K562 (cell line): ENCODE measurements at regions not wholly inside any gene's neighbourhood (a gene's known extent, or its start where the extent isn't known, plus 50 kb on each side); places are given as distances from the start of the nearest gene placed in this dataset.

Experiments
- ATAC-seq: fragments of 200-7000 bp; cut with Tn5 transposase; 3 replicates; pipeline ENCODE4 v1.9.1; 2020; ENCODE audit warnings: moderate library complexity
- BruUV-seq: library from RNA; stranded (reverse); fragments of 400-500 nt; replicated peaks from 2 replicates; lab custom pipeline; 2021; lab: Mats Ljungman, UMichigan
- CTCF ChIA-PET: fragments of 300-600 bp; formaldehyde crosslinking; extraction: SDS; loops from one replicate; lab custom pipeline; 2021; ENCODE audit warnings: low intra/inter-chr PET ratio; lab: Yijun Ruan, JAX
- POLR2A ChIA-PET: fragments of 300-600, 350-650 bp; sonication (Branson Sonifier 250); formaldehyde crosslinking; extraction: SDS; loops from one replicate; lab custom pipeline; 2021; ENCODE audit warnings: antibody characterized with exemption, inconsistent platforms; lab: Yijun Ruan, JAX
- DNase-seq, 4 experiments: peaks; one replicate each; pipeline versions ENCODE4 v3.0.0 to v3.0.0-alpha.2; 2011 to 2018; ENCODE audit warnings: low spot score in 3 of 4, mixed read lengths in 3 of 4; ENCODE audit errors: extremely low read depth in 1 of 4
- FAIRE-seq: peaks from 2 replicates; lab custom pipeline; 2011; peaks lifted over from hg19 to GRCh38; lab: Jason Lieb, UNC
- H2AFZ ChIP-seq: 2 replicates; pipeline ENCODE4 v1.6.0; 2011; ENCODE audit warnings: low read depth, low read length, control low read depth, inconsistent platforms
- H3K27ac ChIP-seq: fragments of 200-600 bp; 3 replicates; pipeline ENCODE4 v1.8.0; 2011; ENCODE audit warnings: low read depth, mild to moderate bottlenecking, control low read depth, inconsistent platforms, low read length, moderate library complexity, mixed read lengths; ENCODE audit errors: extremely low read depth
- H3K27me3 ChIP-seq, 2 experiments: fragments of 300-600 bp in 1 of 2; 2 replicates in 1 of 2; 3 replicates in 1 of 2; pipeline versions ENCODE4 v1.6.0 to v1.8.0; 2011; ENCODE audit warnings: inconsistent platforms in 2 of 2, low read length in 2 of 2, mild to moderate bottlenecking in 1 of 2, mixed read lengths in 1 of 2, moderate library complexity in 1 of 2; ENCODE audit not compliant: control insufficient read depth in 2 of 2, insufficient read depth in 2 of 2
- H3K36me3 ChIP-seq: fragments of 300-600 bp; 3 replicates; pipeline ENCODE4 v1.8.0; 2011; ENCODE audit warnings: mild to moderate bottlenecking, low read length, inconsistent platforms; ENCODE audit not compliant: control insufficient read depth, insufficient read depth
- H3K4me1 ChIP-seq, 2 experiments: fragments of 200-600 bp in 1 of 2; replicated peaks in 1 of 2; 2 replicates in 1 of 2; 3 replicates in 1 of 2; pipeline versions ENCODE4 v1.5.1 to v1.8.0; 2011; ENCODE audit warnings: inconsistent platforms in 2 of 2, low read length in 2 of 2, mild to moderate bottlenecking in 1 of 2, mixed read lengths in 1 of 2, moderate library complexity in 1 of 2; ENCODE audit not compliant: control insufficient read depth in 2 of 2, insufficient read depth in 2 of 2
- H3K4me2 ChIP-seq: 2 replicates; pipeline ENCODE4 v1.6.1; 2011; ENCODE audit warnings: low read length, control low read depth, inconsistent platforms, mixed read lengths; ENCODE audit not compliant: insufficient read depth
- H3K4me3 ChIP-seq: fragments of 200-600 bp; sonication (generic), shearing (Covaris generic); 2 replicates; pipeline ENCODE4 v1.5.1; 2016; ENCODE audit warnings: control low read depth, inconsistent platforms
- H3K79me2 ChIP-seq: fragments of 200-600 bp; 3 replicates; pipeline ENCODE4 v1.8.0; 2011; ENCODE audit warnings: low read length, inconsistent platforms; ENCODE audit not compliant: control insufficient read depth, insufficient read depth
- H3K9ac ChIP-seq, 2 experiments: 2 replicates each; pipeline versions ENCODE4 v1.6.0 to v1.6.1; 2011; ENCODE audit warnings: low read depth in 2 of 2, low read length in 2 of 2, control low read depth in 1 of 2, inconsistent platforms in 1 of 2, mild to moderate bottlenecking in 1 of 2, mixed read lengths in 1 of 2; ENCODE audit not compliant: insufficient read depth in 1 of 2
- H3K9me1 ChIP-seq: one replicate; pipeline ENCODE4 v1.6.0; 2011; ENCODE audit warnings: inconsistent platforms, mild to moderate bottlenecking, low read length, moderate library complexity; ENCODE audit not compliant: control insufficient read depth, insufficient read depth
- H3K9me3 ChIP-seq: replicated peaks from 2 replicates; pipeline ENCODE4 v1.5.1; 2011; ENCODE audit warnings: low read depth, low read length, inconsistent platforms; ENCODE audit not compliant: control insufficient read depth, insufficient read depth
- H4K20me1 ChIP-seq: replicated peaks from 2 replicates; pipeline ENCODE4 v1.6.1; 2011; ENCODE audit warnings: low read length, inconsistent platforms, mixed read lengths; ENCODE audit not compliant: control insufficient read depth, insufficient read depth
- AFF1 ChIP-seq, 2 experiments: fragments of 450-650 bp; IDR thresholded peaks; 2 replicates each; pipeline ENCODE4 v1.6.1; 2018; ENCODE audit warnings: mild to moderate bottlenecking in 2 of 2, low read depth in 1 of 2; ENCODE audit not compliant: partially characterized antibody in 2 of 2
- CGGBP1 ChIP-seq: fragments of 250-450 bp; sonication (Bioruptor Pico); IDR thresholded peaks from 2 replicates; pipeline ENCODE4 v1.9.0; 2021; ENCODE audit warnings: mild to moderate bottlenecking
- GABPB2 ChIP-seq: fragments of 250-450 bp; sonication (Bioruptor Pico); conservative IDR thresholded peaks from 2 replicates; pipeline ENCODE4 v1.5.1; 2021; ENCODE audit warnings: mild to moderate bottlenecking
- HDAC8 ChIP-seq: fragments of 450-650 bp; IDR thresholded peaks from 2 replicates; pipeline ENCODE4 v1.6.1; 2016; ENCODE audit warnings: mild to moderate bottlenecking, missing genetic modification characterization, moderate library complexity, missing compliant biosample characterization
- IRF9 ChIP-seq: fragments of 450-650 bp; IDR thresholded peaks from 2 replicates; pipeline ENCODE4 v1.6.1; 2016; ENCODE audit warnings: missing biosample characterization, missing genetic modification characterization
- JUND ChIP-seq, 2 experiments: IDR thresholded peaks; 2 replicates in 1 of 2; 3 replicates in 1 of 2; pipeline ENCODE4 v1.6.1; 2011; ENCODE audit warnings: borderline replicate concordance in 2 of 2, low read depth in 2 of 2, low read length in 2 of 2, improper control_type of control experiment in 1 of 2, missing biosample characterization in 1 of 2, missing genetic modification characterization in 1 of 2, missing genetic modification reagents in 1 of 2
- MEIS2 ChIP-seq: fragments of 450-650 bp; IDR thresholded peaks from 2 replicates; pipeline ENCODE4 v1.6.1; 2014; ENCODE audit warnings: mild to moderate bottlenecking; ENCODE audit not compliant: partially characterized antibody
- NFIX ChIP-seq: fragments of 250-450 bp; sonication (Bioruptor Pico); IDR thresholded peaks from 2 replicates; pipeline ENCODE4 v1.4.0; 2020; ENCODE audit warnings: low read depth, mild to moderate bottlenecking, moderate library complexity
- NRF1 ChIP-seq, 2 experiments: fragments of 450-650 bp; IDR thresholded peaks in 1 of 2; conservative IDR thresholded peaks in 1 of 2; 2 replicates each; pipeline ENCODE4 v1.6.1; 2014; ENCODE audit warnings: mild to moderate bottlenecking in 2 of 2
- PHB2 ChIP-seq: fragments of 450-650 bp; IDR thresholded peaks from 2 replicates; pipeline ENCODE4 v1.6.1; 2017; ENCODE audit warnings: low read depth
- RBM17 ChIP-seq: fragments of 200-400 bp; formaldehyde crosslinking; IDR thresholded peaks from 2 replicates; pipeline ENCODE4 v1.6.1; 2017; ENCODE audit warnings: low read depth, mild to moderate bottlenecking, low read length, borderline replicate concordance
- SETDB1 ChIP-seq: IDR thresholded peaks from one replicate; pipeline ENCODE4 v1.6.1; 2012; ENCODE audit warnings: low read length, control low read depth, inconsistent platforms
- TAF7 ChIP-seq: fragments of 450-650 bp; IDR thresholded peaks from 2 replicates; pipeline ENCODE4 v1.6.1; 2016; ENCODE audit warnings: missing genetic modification characterization, missing compliant biosample characterization
- ZNF124 ChIP-seq: sonication (generic); formaldehyde crosslinking; IDR thresholded peaks from 2 replicates; pipeline ENCODE4 v1.8.1; 2022; ENCODE audit warnings: missing genetic modification reagents
- WGBS: fragments of 100-300 bp; shearing (Covaris generic); methylation state at CpG from one replicate; pipeline ENCODE4 v1.1.6; 2016; ENCODE audit warnings: low coverage, mixed read lengths; ENCODE audit not compliant: insufficient coverage; ENCODE audit errors: missing lambda C conversion rate; 5-methylcytosine and 5-hydroxymethylcytosine counted together
- in situ Hi-C: fragments of 300-500 bp; cut with MboI; formaldehyde crosslinking; loops from 4 replicates; pipeline ENCODE4 v1.15.0; 2018; ENCODE audit warnings: inconsistent platforms, mixed read lengths
- intact Hi-C: fragments of 100-400 bp; cut with micrococcal nuclease; formaldehyde crosslinking; loops from 2 replicates; pipeline ENCODE4 v1.14.2; 2022

GRCh38 chr5:67549296-67549618 lies 352.7 kb upstream of the CD180 start:
- no peak for FAIRE-seq
- Histone ChIP-seq H3K9me1 (no peaks in the 10 kb centered on the region), H3K27me3 (no peaks in the 10 kb centered on the region), H3K4me2 (no peak overlapping the region), H3K9me3 (no peaks in the 10 kb centered on the region), H3K27ac (no peak overlapping the region), H3K4me3 (no peak overlapping the region), H4K20me1 (no peaks in the 10 kb centered on the region), H3K79me2 (no peaks in the 10 kb centered on the region), H2AFZ (no peak overlapping the region), H3K36me3 (no peaks in the 10 kb centered on the region), H3K9ac (no peak overlapping the region), H3K4me1 (no peaks in the 10 kb centered on the region)
- ChIA-PET POLR2A (no interaction called here), CTCF (no interaction called here)
- no TSS peak for BruUV-seq
- no peak for ATAC-seq
- DNase-seq, result no peak
- WGBS, result 0% methylated on average over 3 of the region's 3 CpGs
- in situ Hi-C loops, result no loop called here
- intact Hi-C loops, result no loop called here
- TF ChIP-seq NFIX (no peak), PHB2 (no peak), ZNF124 (CRISPR knock-in tag) (no peak), RBM17 (no peak), MEIS2 (no peak), IRF9 (no peak), GABPB2 (CRISPR knock-in tag) (no peak), JUND (IDR thresholded peaks at IDR 0.05; ENCODE audit: borderline replicate concordance, low read depth, low read length) (no peak), JUND (tag; IDR thresholded peaks at IDR 0.05; ENCODE audit: borderline replicate concordance, low read depth, low read length) (no peak), NRF1 (conservative IDR thresholded peaks at IDR 0.05 in 1 of 2, IDR thresholded peaks at IDR 0.05 in 1 of 2) (no peak), AFF1 (IDR thresholded peaks at IDR 0.05; ENCODE audit: low read depth in 1 of 2, partially characterized antibody in 2 of 2) (no peak), HDAC8 (tag) (no peak), TAF7 (no peak), CGGBP1 (CRISPR knock-in tag) (no peak), SETDB1 (no peak)
